Skin of body (tissue), 1 donor: ENCODE measurements at regions not wholly inside any gene's neighbourhood (a gene's known extent, or its start where the extent isn't known, plus 50 kb on each side); places are given as distances from the start of the nearest gene placed in this dataset.

ENCODE experiments used
- DNase-seq: peaks from one replicate; lab custom pipeline; 2025; lab: John Stamatoyannopoulos, UW

DNA sequence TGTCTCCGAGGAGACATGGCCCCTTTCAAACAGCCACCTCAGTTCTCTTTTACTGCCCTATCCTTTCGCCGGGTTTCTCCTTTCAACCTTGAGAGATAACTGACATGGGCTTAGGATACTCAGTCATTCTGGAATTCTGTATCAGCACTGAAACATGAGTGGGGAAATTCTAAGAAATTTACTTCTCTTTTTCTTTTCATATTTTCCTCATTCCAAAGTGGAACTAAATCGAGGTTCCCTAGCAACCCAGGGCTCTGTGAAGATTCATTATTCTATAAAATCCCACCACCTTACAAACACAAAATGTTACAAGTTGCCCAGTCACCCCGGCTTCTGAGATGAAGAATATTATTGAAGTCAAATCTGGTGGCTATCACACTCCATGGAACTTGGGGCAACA, 319.2 kb downstream of the ENC1 start:
- DNase-seq = no peak

DNA sequence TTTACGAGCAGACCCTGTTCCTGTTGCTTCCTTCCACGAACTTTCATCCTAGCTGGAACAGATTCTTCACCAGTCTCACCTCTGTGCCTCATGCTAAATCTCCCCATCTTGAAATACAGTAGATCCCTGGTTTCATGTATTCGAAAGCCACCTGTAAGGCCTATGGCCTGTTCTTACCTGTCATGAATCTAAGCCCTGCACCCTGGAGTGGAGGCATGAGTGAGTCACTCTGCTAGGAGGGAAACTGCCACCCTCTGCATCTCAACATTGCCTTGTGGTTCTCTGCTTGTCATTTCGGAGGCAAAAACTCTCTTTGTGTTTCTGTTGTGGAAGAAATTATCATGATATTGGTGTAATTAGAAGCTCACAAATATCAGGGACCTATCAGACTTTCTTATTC, 320.0 kb downstream of the ENC1 start:
- no peak for DNase-seq

DNA sequence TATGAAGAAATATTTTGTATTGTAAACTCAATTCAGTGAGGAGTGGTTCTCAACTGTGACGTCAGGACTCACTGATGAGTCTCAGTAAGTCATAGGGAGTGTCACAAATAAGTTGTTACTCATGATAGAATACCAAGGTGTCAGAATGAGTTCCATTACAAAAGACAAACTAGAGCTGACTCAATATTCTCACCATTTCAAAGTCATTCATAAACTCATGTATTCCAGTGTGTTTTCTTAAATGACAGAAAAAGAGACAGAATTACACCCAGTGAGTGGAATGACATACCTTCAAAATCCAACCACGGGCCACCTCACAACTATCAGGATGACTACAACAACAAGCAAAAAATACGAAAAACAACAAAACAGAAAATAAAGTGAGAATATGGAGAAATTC, 321.5 kb downstream of the ENC1 start:
- DNase-seq = no peak

DNA sequence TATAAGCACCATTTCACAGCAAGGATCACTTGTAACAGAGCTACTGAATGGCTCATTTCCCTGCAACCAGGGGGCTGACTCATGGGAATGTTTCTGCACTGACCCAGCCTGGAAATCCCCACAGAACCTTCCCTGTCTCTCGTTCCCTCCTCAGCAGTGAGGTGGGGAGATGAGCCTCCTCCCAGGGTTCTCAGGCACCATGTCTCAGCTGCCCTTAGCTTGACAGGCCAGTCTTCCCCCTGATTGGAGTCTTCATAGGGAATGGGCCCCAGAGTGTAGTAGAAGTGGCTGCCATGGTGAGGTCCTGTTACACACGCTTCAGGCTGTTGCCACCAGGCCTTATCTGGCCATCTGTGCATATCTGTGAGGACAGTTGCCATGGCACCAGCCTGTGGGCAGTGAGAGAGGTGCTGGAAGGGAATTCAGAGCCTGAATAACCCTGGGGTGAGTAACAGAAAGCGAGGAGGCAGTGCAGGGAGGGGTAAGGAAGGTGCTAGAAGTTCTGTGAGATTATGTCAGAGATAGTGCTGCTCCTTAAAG, 324.4 kb downstream of the ENC1 start:
- no peak for DNase-seq

DNA sequence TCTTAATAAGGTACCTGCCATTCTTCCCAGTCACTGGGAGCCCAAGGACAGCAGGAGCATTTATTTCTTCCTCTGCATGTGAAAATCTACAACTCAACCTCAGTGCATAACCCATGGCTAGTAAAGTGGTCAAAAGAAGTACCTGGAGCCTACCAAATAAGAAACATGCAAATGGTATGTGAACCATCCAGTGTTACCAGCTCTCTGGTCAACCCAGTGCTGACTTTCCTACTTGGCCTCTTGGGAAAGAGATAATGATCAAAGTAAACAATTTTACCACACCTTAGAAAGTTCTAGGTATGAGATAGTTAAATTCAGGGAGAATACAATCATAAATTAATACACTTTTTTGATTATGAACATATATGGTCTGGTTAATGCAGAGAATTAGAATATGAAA, 325.6 kb downstream of the ENC1 start:
- no peak for DNase-seq

DNA sequence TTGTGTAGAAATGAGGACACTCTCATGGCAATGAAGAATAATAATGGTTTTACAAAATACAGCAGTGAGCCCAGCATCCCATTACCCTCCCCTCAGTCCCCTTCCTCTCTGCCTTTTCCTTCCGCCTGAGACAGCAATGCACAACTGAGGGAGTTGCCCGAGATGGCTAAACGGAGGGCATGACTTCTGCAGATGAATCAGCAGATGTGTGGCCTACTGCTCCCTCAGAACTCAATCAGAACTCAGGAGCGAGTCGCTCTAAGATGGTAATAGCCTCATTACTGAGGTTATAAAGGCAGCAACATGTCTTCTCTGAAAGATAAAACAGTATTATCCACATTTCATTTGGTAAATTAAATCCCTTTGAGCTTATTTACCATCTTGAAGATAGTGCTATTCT, 326.6 kb downstream of the ENC1 start:
- DNase-seq = no peak

DNA sequence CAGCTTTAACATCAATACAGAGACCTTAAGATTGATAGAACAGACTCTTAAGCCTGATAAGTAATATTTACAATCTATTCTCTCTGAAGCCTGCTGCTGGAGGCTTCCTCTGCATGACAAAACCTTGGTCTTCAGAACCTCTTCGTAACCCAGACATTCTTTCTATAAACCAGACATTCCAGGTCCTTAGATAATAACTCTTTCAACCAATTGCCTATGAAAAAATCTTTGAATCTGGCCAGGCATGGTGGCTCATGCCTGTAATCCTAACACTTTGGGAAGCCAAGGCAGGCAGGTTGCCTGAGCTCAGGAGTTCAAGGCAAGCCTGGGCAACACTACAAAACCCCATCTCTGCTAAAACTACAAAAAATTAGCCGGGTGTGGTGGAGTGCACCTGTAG, 327.8 kb downstream of the ENC1 start:
- DNase-seq = no peak

DNA sequence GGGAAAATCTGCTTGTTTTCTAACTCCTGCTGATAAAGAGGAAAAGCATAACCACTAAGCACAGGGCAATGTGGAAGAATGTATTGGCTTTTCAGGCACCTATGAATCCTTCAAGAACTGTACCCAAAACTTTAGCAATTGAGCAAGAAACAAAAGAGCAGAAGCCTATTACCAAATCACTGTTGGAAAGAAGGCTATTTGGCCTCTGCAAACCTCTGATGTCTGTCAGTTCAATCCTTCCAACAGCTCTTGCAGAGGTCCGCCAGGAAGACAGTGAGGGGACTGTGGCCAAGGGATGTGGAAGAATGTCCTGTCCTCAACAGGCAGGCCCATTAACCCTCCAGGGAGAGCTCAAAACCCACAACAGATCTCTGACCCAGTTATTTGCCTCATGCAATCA, 328.6 kb downstream of the ENC1 start:
- DNase-seq = no peak

DNA sequence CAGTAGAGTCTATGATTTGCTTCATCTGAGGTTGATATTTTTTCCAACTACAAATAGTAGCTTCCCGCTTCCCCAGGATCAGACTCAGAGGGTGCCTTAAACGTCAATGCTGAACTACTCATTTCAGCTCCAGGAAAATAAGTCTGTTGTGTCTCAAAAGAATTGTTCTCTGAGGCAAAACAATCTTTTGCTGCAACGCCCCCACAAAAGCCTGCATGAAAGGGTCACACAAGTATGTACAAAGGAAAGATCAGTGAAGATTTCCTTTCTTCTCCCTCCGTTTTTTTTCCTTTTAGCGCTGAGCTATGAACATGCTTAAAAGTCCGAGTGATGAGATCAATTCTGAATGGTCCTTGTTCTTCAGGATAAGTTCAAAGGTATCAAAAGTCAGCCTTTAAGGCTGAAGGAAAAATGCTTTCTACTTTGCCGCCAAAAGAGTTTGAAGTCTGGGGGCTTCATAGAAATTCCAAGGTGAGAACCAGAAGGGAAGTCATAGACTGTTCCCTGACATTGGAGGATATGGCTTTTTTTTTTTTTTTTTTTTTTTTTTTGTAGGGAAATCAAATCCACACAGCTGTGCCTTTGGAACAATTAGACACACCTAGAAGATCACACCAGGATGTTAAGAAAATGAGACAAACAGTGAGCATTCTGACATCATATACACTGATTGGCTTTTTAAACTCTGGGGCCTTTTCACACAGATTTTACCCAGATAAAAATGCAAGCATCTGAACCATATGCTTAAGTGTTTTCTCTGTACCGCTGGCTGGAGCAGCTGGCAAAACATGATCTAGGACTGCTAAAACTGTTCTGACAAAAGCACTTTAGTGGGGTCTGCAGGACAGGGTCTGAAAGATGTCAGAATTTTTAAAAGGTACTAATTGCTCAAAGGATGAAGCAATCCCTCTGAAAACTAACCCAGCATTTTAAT, 329.3 kb downstream of the ENC1 start:
- no peak for DNase-seq

DNA sequence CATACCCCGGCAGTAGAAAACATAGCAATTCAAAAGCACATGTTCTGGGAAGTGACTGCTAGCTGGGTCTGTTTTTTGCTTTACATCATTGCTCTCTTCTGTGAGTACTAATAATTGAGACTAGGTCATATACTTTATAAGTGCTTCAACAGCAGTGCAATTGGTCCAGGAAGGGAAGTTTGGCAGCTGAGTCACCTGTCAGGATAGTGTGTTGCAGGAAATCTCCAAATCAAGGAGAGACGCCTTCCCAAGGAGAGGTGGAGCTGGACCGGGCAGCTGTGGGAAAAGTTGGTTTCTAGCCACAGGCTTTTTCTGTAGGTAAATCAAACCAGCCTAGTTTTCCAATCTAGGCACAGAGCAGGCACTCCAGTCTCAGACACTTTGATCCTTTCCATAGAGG, 330.1 kb downstream of the ENC1 start:
- DNase-seq = no peak

DNA sequence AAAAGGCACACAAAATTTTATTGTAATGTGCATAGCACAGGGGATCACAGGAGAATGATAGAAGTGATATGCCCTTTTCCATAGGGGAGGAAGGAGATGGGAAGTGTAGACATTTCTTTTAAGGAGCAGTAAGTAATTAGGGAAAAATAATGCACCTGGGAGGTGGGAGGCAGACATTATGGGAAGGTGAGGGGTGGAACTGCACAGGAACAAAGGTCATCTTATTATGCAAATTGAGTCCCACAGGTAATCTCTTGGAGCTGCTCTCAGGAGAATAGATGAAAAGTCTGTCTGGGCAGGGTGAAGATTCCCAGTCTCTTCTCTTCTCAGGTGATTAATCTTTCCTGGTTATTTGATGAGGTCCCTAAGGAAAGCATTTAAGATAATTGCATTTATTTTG, 331.5 kb downstream of the ENC1 start:
- DNase-seq = no peak

DNA sequence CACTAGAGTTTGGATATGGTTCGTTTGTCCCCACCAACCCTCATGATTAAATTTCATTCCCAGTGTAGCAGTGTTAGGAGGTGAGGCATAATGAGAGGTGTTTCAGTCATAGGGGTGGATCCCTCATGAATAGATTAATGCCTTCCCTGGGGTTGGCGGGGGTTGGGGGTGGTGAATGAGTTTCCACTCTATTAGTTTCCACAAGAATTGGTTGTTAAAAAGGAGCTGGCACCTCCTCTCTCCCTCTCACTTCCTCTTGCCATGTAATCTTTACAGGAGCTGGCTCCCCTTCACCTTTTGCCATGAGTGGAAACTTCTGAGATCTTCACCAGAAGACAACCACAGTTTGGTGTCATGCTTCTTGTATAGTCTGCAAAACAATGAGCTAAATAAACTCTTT, 333.7 kb downstream of the ENC1 start:
- DNase-seq = no peak

DNA sequence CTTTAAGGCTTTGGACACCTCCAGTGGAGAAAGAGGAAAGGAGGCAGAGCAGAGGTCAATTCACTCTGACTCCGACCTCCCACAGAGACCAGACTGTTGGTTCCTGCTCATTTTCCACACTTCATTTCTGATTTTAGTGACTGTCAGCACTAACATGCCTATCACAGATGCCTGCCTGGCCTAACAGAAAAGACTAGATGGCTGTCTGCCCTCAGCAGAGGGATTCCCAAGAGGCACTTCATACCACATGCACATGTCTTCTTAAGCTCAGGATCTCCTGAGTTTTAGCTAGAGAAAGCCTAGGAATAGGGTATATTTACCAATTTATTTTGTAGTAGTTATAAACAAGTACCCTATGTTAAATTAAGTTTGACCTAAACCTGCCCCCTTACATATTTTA, 336.0 kb downstream of the ENC1 start:
- DNase-seq = no peak

DNA sequence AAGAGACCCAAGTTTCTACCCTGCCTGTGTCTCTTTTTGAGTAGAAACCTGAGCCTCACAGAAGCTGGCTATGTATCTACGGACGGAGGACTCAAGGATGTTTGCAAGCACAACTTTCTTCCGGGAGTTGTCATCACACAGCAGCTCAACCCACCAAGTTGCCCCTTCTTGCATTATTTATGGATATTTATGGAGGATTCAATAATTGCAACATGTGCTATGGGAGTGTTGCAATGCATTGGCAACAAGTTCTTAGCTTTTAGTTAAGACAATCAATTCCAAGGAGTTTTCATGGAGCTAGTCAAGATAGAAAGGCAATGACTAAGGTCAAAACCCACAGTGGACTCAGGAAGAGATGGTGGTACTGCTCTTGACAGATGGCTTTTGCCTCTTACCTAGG, 336.9 kb downstream of the ENC1 start:
- DNase-seq = no peak

DNA sequence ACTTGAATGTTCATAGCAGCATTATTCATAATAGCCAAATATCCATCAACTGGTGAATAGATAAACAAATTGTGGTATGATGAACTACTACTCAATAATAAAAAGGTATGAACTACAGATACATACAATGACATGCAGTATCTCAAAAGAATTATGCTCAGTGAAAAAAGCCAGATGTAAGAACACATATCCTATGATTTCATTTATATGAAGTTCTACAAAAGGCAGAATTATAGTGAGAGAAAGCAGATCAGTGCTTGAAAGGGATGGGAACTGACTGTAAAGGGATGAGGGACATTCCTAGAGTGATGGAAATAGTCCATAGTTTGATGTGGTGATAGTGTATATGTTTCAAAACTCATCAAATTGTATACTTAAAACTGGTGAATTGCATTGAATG, 339.0 kb downstream of the ENC1 start:
- DNase-seq = no peak

DNA sequence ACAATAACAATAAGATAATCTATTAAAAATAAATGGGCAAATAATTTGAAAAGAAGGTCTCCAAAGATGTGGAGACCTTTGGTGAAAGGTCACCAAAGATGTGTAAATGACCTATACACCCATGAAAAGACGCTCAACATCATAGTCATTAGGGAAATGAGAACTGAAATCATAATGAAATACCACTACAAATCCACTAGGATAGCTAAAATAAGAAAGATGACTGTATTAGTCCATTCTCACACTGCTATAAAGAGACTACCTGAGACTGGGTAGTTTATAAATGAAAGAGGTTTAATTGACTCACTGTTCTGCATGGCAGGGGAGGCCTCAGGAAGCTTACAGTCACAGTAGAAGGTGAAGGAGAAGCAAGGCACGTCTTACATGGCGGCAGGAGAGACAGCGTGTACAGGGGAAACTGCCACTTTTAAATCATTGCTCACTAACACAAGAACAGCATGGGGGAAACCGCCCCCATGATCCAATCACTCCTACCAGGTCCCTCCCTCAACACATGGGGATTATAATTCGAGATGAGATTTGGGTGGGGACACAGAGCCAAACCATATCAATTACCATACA, 339.6 kb downstream of the ENC1 start:
- DNase-seq = no peak

DNA sequence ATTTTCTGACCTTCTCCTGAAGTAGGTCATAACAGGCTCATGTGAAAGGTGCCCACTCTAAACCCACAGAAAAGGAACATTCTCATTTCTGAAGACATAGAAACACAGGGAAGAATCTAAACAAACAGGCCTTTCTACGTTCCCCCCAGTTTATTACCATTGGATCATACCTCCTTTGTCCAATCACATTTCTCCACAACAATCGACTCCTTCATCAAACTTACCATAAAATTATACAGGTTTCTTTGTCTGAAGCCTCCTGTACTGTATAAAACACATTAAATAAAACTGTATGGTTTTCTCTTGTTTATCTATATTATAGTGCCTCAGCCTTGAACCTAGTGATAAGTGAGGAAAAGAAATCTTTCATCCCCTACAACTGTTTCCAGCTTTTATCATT, 340.7 kb downstream of the ENC1 start:
- DNase-seq = no peak

DNA sequence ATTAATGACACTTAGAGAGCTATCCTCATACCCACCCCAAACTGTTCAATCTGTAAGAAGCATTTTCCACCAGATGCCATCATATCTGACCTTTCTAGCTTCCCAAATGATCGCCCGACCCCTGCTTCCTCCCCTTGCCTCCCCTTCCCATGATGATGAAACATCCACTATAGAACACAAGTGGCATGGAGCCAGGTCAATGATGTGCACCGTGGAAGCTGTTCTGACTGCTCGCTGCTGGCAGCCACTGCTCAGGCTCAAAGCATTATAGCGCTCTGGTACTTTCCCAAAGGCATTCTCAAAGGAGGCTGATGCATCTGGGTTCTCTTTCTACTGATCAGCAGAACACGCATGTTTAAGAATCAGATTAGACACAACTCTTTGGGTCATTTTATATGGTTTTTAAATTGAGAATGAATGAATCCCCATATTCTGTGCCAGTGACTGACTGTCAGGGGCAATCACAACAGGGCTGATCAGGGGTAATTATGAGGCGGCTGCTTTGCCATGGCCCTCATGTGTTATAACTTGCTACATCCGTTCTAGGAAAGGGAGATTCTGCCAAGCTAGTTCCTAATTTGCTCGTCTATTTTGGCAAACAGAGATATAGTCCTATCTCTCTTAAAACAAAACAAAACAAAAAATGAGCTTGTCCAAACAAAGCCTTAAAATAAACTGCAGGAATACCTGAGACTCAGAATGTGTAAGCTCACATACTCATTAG, 343.7 kb downstream of the ENC1 start:
- DNase-seq = peak; percentile 33

DNA sequence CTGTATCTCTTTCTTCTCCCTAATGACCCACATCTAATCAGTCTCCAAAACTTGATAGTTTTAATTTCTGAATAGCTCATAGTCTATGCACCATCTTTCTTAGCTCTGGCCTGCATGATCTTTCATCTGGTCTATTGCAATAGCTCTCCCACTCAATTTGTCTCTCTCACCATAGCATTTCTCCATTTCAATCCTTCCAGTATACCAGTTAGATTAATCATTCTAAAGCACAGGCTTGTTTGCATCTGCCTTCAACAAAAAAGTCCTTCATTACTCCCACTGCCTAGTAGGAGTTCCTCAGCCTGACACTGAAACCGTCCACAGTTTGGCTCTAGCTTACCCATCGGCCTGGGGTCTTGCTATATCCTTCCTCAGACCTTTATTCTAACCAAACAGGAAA, 344.9 kb downstream of the ENC1 start:
- no peak for DNase-seq

DNA sequence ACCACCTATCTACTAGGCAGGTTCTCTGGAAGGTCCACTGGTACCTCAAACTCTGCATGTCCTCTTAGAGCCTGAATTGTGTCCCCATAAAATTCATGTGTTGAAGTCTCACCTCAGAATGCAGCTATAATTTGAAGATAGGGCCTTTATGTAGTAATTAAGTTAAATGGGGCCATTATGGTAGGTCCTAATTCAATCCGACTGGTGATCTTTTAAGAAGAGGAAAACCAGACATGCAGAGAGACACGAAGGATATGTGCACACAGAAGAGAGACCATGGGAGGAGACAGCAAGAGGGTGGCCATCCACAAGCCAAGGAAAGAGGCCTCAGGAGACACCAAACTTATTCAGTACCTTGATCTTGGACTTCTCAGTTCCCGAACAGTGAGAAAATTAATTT, 345.4 kb downstream of the ENC1 start:
- DNase-seq = no peak

DNA sequence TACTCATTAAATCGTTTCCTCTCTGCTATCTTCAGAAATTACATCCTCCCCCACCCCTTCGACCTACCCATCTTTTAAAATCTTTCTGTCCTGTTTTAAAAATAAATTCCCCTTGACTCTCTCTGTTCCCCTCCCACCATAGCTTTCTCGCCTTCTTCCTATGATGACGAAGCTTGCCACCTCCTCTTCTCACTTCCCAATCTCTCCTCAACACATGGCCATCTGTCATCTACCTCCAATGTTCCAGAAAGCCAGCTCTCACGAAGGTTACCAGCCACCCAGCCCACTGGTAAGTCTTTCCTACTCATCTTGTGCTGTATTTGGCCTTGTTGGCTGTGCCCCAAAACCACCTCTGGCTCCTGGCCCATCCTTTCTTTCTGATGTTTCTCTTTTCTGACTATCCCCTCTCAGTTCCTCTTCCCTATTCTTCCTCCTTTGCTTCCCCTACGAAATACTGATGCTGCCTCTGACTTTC, 346.3 kb downstream of the ENC1 start:
- DNase-seq = no peak

DNA sequence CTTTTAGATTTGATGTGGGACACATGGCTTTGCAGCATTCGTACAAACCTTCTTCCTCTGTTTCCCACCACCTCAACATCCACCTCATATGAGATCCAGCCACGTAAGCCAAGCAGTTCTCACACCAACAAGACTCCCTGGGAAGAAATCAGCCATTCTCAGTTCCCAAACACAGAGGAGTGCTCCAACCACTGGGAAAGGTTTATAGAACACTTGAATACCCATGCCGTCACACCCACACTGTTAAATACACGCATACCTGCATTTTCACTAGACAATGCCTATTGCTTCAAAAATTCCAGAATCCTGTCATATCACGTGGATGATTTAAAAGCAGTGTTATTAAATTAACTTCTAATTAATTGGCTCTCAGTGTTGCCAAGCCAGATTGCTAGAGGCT, 347.3 kb downstream of the ENC1 start:
- no peak for DNase-seq
